ENCODE measurements at regions not wholly inside any gene's neighbourhood (a gene's known extent, or its start where the extent isn't known, plus 50 kb on each side); places are given as distances from the start of the nearest gene placed in this dataset.

- Histone ChIP-seq H3K9ac (no peak overlapping the region), H4K20me1 (ENCODE audit: insufficient read depth) (no peaks in the 10 kb centered on the region), H3K4me1 (ENCODE audit: low read depth, poor library complexity, severe bottlenecking) (no peaks in the 10 kb centered on the region), H3K79me2 (ENCODE audit: insufficient read depth, low read depth) (no peaks in the 10 kb centered on the region), H3K4me2 (no peak overlapping the region), H3K27me3 (ENCODE audit: insufficient read depth, low read depth) (peaks cover 84% of the 10 kb centered on the region), H3K4me3 (IDR thresholded peaks at IDR 0.05; ENCODE audit: insufficient read depth, low read depth, low read length) (no peak overlapping the region), H2AFZ (ENCODE audit: low read depth) (no peak overlapping the region), H3K27ac (no peak overlapping the region), H3K36me3 (ENCODE audit: insufficient read depth) (no peaks in the 10 kb centered on the region)
- TF ChIP-seq, protein P1, sequence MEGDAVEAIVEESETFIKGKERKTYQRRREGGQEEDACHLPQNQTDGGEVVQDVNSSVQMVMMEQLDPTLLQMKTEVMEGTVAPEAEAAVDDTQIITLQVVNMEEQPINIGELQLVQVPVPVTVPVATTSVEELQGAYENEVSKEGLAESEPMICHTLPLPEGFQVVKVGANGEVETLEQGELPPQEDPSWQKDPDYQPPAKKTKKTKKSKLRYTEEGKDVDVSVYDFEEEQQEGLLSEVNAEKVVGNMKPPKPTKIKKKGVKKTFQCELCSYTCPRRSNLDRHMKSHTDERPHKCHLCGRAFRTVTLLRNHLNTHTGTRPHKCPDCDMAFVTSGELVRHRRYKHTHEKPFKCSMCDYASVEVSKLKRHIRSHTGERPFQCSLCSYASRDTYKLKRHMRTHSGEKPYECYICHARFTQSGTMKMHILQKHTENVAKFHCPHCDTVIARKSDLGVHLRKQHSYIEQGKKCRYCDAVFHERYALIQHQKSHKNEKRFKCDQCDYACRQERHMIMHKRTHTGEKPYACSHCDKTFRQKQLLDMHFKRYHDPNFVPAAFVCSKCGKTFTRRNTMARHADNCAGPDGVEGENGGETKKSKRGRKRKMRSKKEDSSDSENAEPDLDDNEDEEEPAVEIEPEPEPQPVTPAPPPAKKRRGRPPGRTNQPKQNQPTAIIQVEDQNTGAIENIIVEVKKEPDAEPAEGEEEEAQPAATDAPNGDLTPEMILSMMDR (conservative IDR thresholded peaks at IDR 0.05; ENCODE audit: low read depth, low read length) = no peak
Measured at GRCh38 chr16:85348065-85348840, 236.0 kb upstream of the CIBAR2 start.

DNA sequence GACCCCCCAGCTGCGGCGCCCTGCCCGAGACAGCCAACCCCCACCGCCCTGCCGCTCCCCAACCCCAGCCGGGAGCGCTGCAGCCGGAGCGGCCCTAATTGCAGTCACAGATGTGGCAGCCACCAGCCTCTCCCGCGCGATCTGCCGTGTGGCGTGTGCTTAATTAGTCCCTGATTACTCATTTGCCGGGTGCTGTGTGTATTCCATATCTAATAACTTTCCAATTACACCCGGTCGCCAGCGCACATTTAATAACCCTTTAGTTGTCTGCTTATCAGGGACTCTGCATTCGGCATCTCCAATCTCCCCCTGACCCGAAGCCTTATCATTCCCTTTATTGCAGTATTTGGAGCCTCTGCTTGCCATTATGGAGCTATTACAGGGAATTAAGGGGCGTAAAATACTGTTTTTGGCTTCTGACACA, 236.7 kb upstream of the CIBAR2 start:
- H3K4me2 ChIP-seq = no peak overlapping the region
- H3K4me1 ChIP-seq (ENCODE audit: low read depth, poor library complexity, severe bottlenecking) = no peaks in the 10 kb centered on the region
- H3K27ac ChIP-seq = no peak overlapping the region
- peaks cover 84% of the 10 kb centered on the region for H3K27me3 ChIP-seq (ENCODE audit: insufficient read depth, low read depth)
- H2AFZ ChIP-seq (ENCODE audit: low read depth) = no peak overlapping the region
- H3K9ac ChIP-seq = no peak overlapping the region
- TF ChIP-seq, protein P1 (conservative IDR thresholded peaks at IDR 0.05; ENCODE audit: low read depth, low read length) = no peak
- no peaks in the 10 kb centered on the region for H3K79me2 ChIP-seq (ENCODE audit: insufficient read depth, low read depth)
- H4K20me1 ChIP-seq (ENCODE audit: insufficient read depth) = no peaks in the 10 kb centered on the region
- no peak overlapping the region for H3K4me3 ChIP-seq (IDR thresholded peaks at IDR 0.05; ENCODE audit: insufficient read depth, low read depth, low read length)
- no peaks in the 10 kb centered on the region for H3K36me3 ChIP-seq (ENCODE audit: insufficient read depth)

DNA sequence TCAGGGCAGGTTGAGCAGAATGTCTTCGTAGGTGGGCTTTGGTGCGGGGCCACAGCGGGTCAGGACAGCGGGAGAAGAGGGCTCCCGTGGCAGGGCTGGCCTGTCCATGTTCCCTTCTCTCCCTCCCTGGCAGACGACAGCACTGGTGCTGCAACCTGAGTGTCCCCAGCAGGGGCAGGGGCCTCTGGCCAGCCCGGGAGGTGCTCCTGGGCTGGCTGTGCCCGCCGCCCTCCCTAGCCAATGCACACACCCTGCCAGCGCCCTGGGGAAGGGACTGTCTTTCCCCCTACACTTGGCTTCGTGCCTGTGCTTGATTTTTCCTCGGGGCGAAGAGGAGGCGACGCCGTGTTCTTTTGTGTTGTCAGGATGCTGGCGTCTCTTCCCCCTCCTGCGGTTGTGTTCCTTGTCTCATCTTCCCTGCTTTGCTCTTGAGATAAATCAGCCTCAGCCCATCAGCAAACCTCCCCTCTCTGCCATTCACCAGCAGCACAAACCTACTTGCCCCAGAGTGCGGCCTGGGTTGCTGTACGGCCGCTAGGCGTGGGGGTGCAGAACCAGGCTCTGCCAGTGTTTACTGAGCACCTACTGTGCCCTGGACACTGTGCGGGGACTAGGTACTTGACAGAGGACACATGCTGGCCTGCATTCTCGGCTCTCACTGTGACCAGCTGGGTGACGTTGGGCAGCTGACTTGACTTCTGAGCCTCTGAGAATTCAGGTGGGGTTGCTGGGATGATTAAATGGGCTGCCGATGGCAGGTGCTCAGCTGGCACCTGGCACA, 237.3 kb upstream of the CIBAR2 start:
- H4K20me1 ChIP-seq (ENCODE audit: insufficient read depth) = no peaks in the 10 kb centered on the region
- peaks cover 84% of the 10 kb centered on the region for H3K27me3 ChIP-seq (ENCODE audit: insufficient read depth, low read depth)
- H3K4me1 ChIP-seq (ENCODE audit: low read depth, poor library complexity, severe bottlenecking) = no peaks in the 10 kb centered on the region
- no peak overlapping the region for H3K4me3 ChIP-seq (IDR thresholded peaks at IDR 0.05; ENCODE audit: insufficient read depth, low read depth, low read length)
- H3K4me2 ChIP-seq = no peak overlapping the region
- no peaks in the 10 kb centered on the region for H3K36me3 ChIP-seq (ENCODE audit: insufficient read depth)
- H3K27ac ChIP-seq = no peak overlapping the region
- H2AFZ ChIP-seq (ENCODE audit: low read depth) = no peak overlapping the region
- no peaks in the 10 kb centered on the region for H3K79me2 ChIP-seq (ENCODE audit: insufficient read depth, low read depth)
- H3K9ac ChIP-seq = no peak overlapping the region
- TF ChIP-seq, protein P1 (conservative IDR thresholded peaks at IDR 0.05; ENCODE audit: low read depth, low read length) = no peak

DNA sequence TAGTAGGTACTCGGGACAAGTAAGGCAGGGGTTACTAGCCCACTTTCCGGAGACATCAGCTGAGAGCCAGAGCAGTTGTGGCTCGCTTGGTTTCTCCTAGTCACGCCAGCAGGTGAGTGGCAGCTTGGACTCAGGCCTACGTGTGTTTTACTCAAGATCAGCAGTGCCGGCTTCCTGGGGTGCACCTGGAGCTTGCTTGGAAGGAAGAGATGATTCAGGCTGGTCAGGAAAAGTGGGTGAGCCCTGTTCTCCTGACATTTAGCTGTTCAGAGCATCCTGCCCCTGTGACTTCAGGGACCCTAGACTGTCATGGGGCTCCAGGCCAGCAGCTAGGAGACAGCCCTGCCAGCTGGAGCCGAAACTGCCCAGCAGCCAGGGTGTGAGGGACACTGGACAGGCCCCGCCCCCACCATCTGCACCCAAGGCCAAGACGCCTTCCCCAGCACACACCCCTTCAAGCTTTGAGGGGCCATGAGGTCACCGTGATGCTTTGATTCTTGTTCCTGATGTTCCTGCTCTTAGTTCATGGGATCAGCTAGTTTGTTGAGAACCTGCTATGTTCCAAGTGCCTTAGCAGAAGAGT, 238.0 kb upstream of the CIBAR2 start:
- H3K79me2 ChIP-seq (ENCODE audit: insufficient read depth, low read depth) = no peaks in the 10 kb centered on the region
- H3K4me2 ChIP-seq = no peak overlapping the region
- H2AFZ ChIP-seq (ENCODE audit: low read depth) = no peak overlapping the region
- no peak overlapping the region for H3K27ac ChIP-seq
- no peaks in the 10 kb centered on the region for H3K4me1 ChIP-seq (ENCODE audit: low read depth, poor library complexity, severe bottlenecking)
- H3K9ac ChIP-seq = no peak overlapping the region
- TF ChIP-seq, protein P1 (conservative IDR thresholded peaks at IDR 0.05; ENCODE audit: low read depth, low read length) = no peak
- no peaks in the 10 kb centered on the region for H4K20me1 ChIP-seq (ENCODE audit: insufficient read depth)
- peaks cover 85% of the 10 kb centered on the region for H3K27me3 ChIP-seq (ENCODE audit: insufficient read depth, low read depth)
- H3K36me3 ChIP-seq (ENCODE audit: insufficient read depth) = no peaks in the 10 kb centered on the region
- H3K4me3 ChIP-seq (IDR thresholded peaks at IDR 0.05; ENCODE audit: insufficient read depth, low read depth, low read length) = no peak overlapping the region

Data from KMS-11 (cell line).